Keratinocyte (primary cell): ENCODE measurements at regions not wholly inside any gene's neighbourhood (a gene's known extent, or its start where the extent isn't known, plus 50 kb on each side); places are given as distances from the start of the nearest gene placed in this dataset.

Source experiments
- DNase-seq: peaks from one replicate; pipeline ENCODE4 v3.0.0-alpha.2; 2011; ENCODE audit warnings: low read depth, missing footprints, low spot score
- FAIRE-seq: peaks from 2 replicates; lab custom pipeline; 2011; peaks lifted over from hg19 to GRCh38; lab: Jason Lieb, UNC
- H2AFZ ChIP-seq: 2 replicates; pipeline ENCODE4 v1.6.0; 2012; ENCODE audit warnings: low read length, control low read depth, inconsistent platforms; ENCODE audit not compliant: control insufficient read depth
- H3K27ac ChIP-seq: 2 replicates; pipeline ENCODE4 v1.5.1; 2011; ENCODE audit warnings: low read length; ENCODE audit not compliant: control insufficient read depth, insufficient read depth
- H3K27me3 ChIP-seq: 3 replicates; pipeline ENCODE4 v1.6.0; 2011; ENCODE audit warnings: low read length; ENCODE audit not compliant: control insufficient read depth, insufficient read depth; ENCODE audit errors: extremely low read depth
- H3K36me3 ChIP-seq, 2 experiments: 2 replicates in 1 of 2; 3 replicates in 1 of 2; pipeline ENCODE4 v1.5.1; 2011; ENCODE audit warnings: low read length in 2 of 2, mild to moderate bottlenecking in 1 of 2; ENCODE audit not compliant: control insufficient read depth in 2 of 2, insufficient read depth in 2 of 2; ENCODE audit errors: extremely low read depth in 1 of 2
- H3K4me1 ChIP-seq: 3 replicates; pipeline ENCODE4 v1.5.1; 2011; ENCODE audit warnings: low read length; ENCODE audit not compliant: control insufficient read depth, insufficient read depth; ENCODE audit errors: extremely low read depth
- H3K4me2 ChIP-seq: 3 replicates; pipeline ENCODE4 v1.6.0; 2011; ENCODE audit warnings: low read depth, low read length; ENCODE audit not compliant: control insufficient read depth, insufficient read depth; ENCODE audit errors: extremely low read depth
- H3K4me3 ChIP-seq, 3 experiments: fragments of 200-600 bp in 1 of 3; sonication (generic) in 1 of 3; 2 replicates in 2 of 3; 3 replicates in 1 of 3; pipeline ENCODE4 v1.5.1; 2011 to 2016; ENCODE audit warnings: low read length in 3 of 3, mild to moderate bottlenecking in 3 of 3, control low read depth in 2 of 3, inconsistent platforms in 1 of 3, low read depth in 1 of 3, mixed read lengths in 1 of 3, mixed run types in 1 of 3, moderate library complexity in 1 of 3; ENCODE audit not compliant: control insufficient read depth in 2 of 3, insufficient read depth in 2 of 3; ENCODE audit errors: extremely low read depth in 1 of 3
- H3K79me2 ChIP-seq: 2 replicates; pipeline ENCODE4 v1.6.0; 2012; ENCODE audit warnings: low read length; ENCODE audit not compliant: control insufficient read depth, insufficient read depth
- H3K9ac ChIP-seq: 3 replicates; pipeline ENCODE4 v1.6.0; 2011; ENCODE audit warnings: low read length; ENCODE audit not compliant: control insufficient read depth, insufficient read depth; ENCODE audit errors: extremely low read depth
- H3K9me1 ChIP-seq: 3 replicates; pipeline ENCODE4 v1.6.0; 2011; ENCODE audit warnings: low read length; ENCODE audit not compliant: control insufficient read depth, insufficient read depth; ENCODE audit errors: extremely low read depth
- H3K9me3 ChIP-seq: 2 replicates; pipeline ENCODE4 v1.5.1; 2012; ENCODE audit warnings: low read depth, low read length; ENCODE audit not compliant: control insufficient read depth
- H4K20me1 ChIP-seq: 3 replicates; pipeline ENCODE4 v1.6.0; 2011; ENCODE audit warnings: low read length; ENCODE audit not compliant: control insufficient read depth, insufficient read depth; ENCODE audit errors: extremely low read depth
- EZH2 ChIP-seq: IDR thresholded peaks from one replicate; pipeline ENCODE4 v1.6.1; 2012; ENCODE audit warnings: inconsistent platforms, mild to moderate bottlenecking, low read length, moderate library complexity
- dilution Hi-C: fragments of 300-500 bp; cut with MboI; formaldehyde crosslinking; loops from one replicate; pipeline ENCODE4 v1.7.0; 2020; ENCODE audit warnings: low sequenced_read_pairs; ENCODE audit not compliant: extremely low pct_ligation_motif_present
- TF ChIP-seq, protein P1 (sequence below), 3 experiments: IDR thresholded peaks in 1 of 3; conservative IDR thresholded peaks in 1 of 3; optimal IDR thresholded peaks in 1 of 3; 2 replicates in 2 of 3; 3 replicates in 1 of 3; pipeline versions ENCODE3 to v1.5.1; 2011; ENCODE audit warnings: low read length in 3 of 3, mild to moderate bottlenecking in 3 of 3, moderate library complexity in 2 of 3, control low read depth in 1 of 3, inconsistent platforms in 1 of 3; ENCODE audit not compliant: insufficient read depth in 2 of 3; ENCODE audit errors: extremely low read depth in 1 of 3

DNA sequence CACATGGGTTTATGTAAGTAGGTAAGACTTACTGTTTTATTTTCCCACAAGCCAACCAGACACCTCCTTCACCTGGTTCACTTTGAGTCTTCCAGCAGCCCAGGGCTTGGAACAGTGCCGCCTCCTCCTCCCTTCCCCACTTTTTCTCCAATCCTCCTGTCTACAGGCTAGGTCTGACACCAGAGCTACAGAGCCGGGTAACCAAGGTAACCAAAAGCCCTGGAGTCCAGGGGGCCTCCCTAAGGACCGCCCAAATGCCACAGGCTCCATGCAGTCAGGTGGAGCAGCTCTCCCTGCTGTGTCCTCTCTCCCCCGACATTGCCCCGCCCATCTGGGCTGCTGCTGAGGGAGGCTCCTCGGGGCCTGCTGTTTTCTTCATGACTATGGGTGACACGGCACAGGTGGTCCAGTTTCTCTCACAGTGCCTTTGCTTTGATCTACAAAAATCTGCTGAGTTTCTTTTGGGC, 138.0 kb upstream of the EFNA5 start:
- no peak overlapping the region for H3K4me3 ChIP-seq
- no peak overlapping the region for H3K9ac ChIP-seq
- no peaks in the 10 kb centered on the region for H3K4me1 ChIP-seq
- no peaks in the 10 kb centered on the region for H3K79me2 ChIP-seq
- H3K4me2 ChIP-seq, result no peak overlapping the region
- no peaks in the 10 kb centered on the region for H3K9me3 ChIP-seq
- no peak for FAIRE-seq
- TF ChIP-seq, protein P1, sequence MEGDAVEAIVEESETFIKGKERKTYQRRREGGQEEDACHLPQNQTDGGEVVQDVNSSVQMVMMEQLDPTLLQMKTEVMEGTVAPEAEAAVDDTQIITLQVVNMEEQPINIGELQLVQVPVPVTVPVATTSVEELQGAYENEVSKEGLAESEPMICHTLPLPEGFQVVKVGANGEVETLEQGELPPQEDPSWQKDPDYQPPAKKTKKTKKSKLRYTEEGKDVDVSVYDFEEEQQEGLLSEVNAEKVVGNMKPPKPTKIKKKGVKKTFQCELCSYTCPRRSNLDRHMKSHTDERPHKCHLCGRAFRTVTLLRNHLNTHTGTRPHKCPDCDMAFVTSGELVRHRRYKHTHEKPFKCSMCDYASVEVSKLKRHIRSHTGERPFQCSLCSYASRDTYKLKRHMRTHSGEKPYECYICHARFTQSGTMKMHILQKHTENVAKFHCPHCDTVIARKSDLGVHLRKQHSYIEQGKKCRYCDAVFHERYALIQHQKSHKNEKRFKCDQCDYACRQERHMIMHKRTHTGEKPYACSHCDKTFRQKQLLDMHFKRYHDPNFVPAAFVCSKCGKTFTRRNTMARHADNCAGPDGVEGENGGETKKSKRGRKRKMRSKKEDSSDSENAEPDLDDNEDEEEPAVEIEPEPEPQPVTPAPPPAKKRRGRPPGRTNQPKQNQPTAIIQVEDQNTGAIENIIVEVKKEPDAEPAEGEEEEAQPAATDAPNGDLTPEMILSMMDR (optimal IDR thresholded peaks at IDR 0.05 in 1 of 3, IDR thresholded peaks at IDR 0.05 in 1 of 3, conservative IDR thresholded peaks at IDR 0.05 in 1 of 3; ENCODE audit: extremely low read depth in 1 of 3, insufficient read depth in 2 of 3, low read length in 3 of 3), result no peak
- no peak for TF ChIP-seq EZH2
- dilution Hi-C loops, result no loop called here
- no peaks in the 10 kb centered on the region for H3K9me1 ChIP-seq
- no peak overlapping the region for H2AFZ ChIP-seq
- no peak for DNase-seq
- no peak overlapping the region for H3K27ac ChIP-seq
- no peaks in the 10 kb centered on the region for H4K20me1 ChIP-seq
- H3K27me3 ChIP-seq, result no peaks in the 10 kb centered on the region
- no peaks in the 10 kb centered on the region for H3K36me3 ChIP-seq

DNA sequence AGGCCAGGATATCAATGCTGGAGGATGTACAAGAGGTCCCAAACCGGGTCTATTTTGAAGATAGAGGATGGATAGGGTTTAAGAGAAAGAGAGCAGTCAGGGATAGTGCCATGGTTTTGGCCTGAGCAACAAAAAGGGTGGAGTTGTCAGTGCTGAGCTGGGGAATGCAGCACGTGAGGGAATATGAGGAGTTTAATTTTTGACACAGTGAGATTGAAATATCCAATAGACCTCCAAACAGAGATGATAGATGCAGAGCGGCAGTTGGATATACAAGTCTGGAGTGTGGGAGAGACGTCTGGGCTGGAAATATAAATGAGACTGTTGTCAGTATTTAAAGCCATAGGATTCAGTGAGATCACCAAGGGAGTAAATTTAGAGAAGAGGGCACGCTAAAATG, 136.7 kb upstream of the EFNA5 start:
- no peaks in the 10 kb centered on the region for H3K9me3 ChIP-seq
- no peaks in the 10 kb centered on the region for H3K4me1 ChIP-seq
- no peak overlapping the region for H3K9ac ChIP-seq

More for the DNA sequence above, 136.7 kb upstream of the EFNA5 start:
- Histone ChIP-seq H3K36me3 (no peaks in the 10 kb centered on the region), H3K27me3 (no peaks in the 10 kb centered on the region), H4K20me1 (no peaks in the 10 kb centered on the region), H3K9me1 (no peaks in the 10 kb centered on the region), H3K4me2 (no peak overlapping the region), H3K79me2 (no peaks in the 10 kb centered on the region), H3K4me3 (no peak overlapping the region), H3K27ac (no peak overlapping the region), H2AFZ (no peak overlapping the region)
- dilution Hi-C loops, result no loop called here
- TF ChIP-seq, protein P1 (optimal IDR thresholded peaks at IDR 0.05 in 1 of 3, IDR thresholded peaks at IDR 0.05 in 1 of 3, conservative IDR thresholded peaks at IDR 0.05 in 1 of 3; ENCODE audit: extremely low read depth in 1 of 3, insufficient read depth in 2 of 3, low read length in 3 of 3), result no peak
- TF ChIP-seq EZH2, result no peak
- FAIRE-seq, result no peak
- DNase-seq, result no peak
